ENCODE measurements at regions not wholly inside any gene's neighbourhood (a gene's known extent, or its start where the extent isn't known, plus 50 kb on each side); places are given as distances from the start of the nearest gene placed in this dataset.

DNA sequence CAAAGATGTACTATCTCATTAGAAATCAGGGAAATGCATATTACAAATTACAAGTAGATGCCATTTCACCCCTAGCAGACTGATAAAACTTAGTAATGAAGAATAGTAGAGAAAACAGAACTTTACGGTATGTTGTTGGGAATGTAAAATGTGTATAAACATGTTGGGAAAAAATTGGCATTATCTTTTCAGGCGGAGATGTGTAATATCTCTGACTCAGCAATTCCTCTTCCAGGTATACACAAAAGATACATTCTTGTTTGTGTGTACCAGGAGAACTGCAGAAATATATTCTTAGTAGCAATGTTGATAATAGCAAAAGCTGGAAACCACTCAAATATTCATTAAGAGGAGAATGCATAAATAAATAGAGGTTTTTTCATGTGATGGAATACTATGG is 204.5 kb downstream of the LPIN1 start:
- TF ChIP-seq EZH2 (IDR thresholded peaks at IDR 0.05): no peak
- TF ChIP-seq, protein P1, sequence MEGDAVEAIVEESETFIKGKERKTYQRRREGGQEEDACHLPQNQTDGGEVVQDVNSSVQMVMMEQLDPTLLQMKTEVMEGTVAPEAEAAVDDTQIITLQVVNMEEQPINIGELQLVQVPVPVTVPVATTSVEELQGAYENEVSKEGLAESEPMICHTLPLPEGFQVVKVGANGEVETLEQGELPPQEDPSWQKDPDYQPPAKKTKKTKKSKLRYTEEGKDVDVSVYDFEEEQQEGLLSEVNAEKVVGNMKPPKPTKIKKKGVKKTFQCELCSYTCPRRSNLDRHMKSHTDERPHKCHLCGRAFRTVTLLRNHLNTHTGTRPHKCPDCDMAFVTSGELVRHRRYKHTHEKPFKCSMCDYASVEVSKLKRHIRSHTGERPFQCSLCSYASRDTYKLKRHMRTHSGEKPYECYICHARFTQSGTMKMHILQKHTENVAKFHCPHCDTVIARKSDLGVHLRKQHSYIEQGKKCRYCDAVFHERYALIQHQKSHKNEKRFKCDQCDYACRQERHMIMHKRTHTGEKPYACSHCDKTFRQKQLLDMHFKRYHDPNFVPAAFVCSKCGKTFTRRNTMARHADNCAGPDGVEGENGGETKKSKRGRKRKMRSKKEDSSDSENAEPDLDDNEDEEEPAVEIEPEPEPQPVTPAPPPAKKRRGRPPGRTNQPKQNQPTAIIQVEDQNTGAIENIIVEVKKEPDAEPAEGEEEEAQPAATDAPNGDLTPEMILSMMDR (IDR thresholded peaks at IDR 0.05): no peak
